ENCODE measurements at regions not wholly inside any gene's neighbourhood (a gene's known extent, or its start where the extent isn't known, plus 50 kb on each side); places are given as distances from the start of the nearest gene placed in this dataset.
"Not testable (repeated sequence)": the region's sequence is repeated elsewhere in the genome, so short reads cannot be mapped to it uniquely, and the experiment has no call there.

DNA sequence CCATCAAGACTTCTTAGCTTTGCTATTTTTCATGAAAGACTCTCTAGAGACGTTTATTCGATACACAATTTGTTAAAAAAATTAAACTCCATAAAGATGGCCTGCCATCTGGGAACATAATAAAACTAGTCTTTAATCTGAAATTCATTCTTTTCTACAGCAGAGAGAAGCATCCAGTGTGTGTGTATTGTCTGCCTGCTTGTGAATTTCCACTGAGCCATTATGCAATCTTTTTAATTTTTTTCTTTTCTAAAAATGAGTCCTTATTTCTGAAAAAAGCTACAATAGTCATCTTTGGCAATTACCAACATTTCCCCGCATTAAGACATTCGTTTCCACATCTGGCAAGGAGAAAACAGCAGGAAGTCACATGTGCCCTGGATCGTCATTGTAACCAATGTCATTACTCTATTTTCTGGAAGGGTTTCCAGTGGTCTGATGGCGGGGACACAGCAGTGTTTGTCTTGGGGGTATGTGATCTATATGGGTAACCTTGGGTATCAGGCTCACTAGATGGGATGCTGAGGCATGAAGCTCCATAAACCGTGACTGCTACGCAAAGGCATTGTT is 263.1 kb downstream of the MSX2 start:
- DNase-seq (ENCODE audit: low spot score): no peak

DNA sequence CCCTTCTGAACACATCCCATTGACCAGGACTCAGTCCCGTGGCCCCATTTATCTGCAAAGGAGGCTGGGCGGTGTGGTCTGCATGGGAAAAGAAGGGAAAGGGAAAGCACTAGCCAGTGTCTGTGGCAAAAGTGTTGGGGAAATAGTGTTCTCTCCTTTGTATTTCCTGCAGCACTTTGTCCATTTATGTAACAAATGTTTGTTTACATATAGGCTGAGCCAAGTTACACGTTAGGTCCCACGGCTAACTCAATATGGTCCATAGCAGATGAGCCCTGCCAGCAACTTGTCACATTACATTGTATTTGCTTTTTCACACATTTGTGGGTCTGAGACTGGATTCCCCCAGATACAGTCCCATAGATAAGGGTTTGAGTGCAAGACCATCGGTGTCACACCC is 260.5 kb downstream of the MSX2 start:
- no peak for DNase-seq (ENCODE audit: low spot score)

DNA sequence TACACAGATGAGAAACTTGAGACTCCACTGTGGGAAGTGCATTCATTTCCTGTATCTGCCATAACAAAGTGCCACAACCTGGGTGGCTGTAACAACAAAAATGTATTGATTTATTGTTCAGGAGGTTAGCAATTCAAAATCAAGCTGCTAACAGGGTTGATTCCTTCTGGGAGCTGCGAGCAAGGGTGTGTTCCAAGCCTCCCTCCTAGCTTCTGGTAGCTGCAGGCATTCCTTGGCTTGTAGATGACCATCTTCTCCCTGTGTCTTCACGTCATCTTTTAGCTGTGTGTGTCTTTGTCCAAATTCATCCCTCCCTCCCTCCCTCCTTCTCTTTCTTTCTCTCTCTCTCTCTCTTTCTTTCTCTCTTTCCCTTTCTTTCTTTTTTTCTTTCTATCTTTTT is 258.1 kb downstream of the MSX2 start:
- DNase-seq (ENCODE audit: low spot score): no peak

DNA sequence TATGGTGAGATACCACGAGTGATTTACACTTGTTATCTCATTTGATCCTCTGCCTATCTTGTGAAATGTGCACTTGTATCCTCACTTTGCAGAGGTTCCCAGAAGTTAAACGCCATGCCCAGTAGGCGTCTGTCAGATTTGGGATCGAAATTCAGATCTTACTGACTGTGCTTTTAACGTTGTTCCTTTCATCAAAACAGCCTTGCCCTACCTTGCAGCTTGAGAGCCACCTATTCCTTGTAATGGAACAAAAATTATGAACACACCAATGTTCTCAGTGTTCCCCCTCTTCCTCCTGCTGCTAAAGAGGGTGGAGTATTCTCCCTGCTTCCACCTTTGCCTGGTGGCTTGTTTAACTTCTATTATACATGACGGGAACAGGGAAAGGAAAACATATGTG is 257.0 kb downstream of the MSX2 start:
- DNase-seq (ENCODE audit: low spot score): no peak

DNA sequence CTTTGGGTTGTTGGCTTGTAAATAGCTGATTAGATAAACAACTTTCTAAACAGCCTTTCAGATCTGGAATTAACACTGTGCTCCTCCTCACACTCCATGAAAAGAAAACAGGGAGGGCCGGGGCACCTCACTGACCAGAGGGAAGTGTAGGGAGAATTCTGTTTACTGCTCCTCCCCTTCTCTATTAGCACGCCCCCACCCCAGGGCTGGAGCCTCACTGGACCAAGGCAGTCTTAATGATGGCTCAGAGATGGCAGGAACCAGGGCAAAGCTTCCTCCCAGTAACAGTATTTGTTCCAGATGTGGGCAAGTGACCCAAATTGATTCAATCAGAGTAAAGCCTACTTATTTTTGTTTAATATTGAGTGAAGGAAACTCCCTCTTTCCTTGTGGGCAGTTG is 256.6 kb downstream of the MSX2 start:
- DNase-seq (ENCODE audit: low spot score): no peak

DNA sequence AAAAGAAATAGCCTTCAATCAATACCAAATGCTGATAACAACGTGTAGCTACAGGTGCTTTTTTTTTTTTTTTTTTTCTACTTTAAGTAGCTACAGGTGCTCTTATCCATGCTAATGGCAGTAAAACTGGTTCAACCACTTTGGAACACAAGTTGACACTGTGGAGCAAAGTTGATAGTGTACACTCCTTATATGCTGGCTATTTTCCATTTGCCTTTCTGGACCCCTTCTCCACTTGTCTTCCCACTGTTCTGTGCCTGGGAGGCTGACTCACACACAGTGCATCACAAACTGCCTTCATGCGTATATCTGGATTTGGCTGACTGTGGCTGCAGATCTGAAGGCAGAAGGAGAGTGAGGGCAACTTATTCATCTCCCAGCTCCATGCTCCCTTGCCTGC is 247.9 kb downstream of the MSX2 start:
- DNase-seq (ENCODE audit: low spot score): no peak

DNA sequence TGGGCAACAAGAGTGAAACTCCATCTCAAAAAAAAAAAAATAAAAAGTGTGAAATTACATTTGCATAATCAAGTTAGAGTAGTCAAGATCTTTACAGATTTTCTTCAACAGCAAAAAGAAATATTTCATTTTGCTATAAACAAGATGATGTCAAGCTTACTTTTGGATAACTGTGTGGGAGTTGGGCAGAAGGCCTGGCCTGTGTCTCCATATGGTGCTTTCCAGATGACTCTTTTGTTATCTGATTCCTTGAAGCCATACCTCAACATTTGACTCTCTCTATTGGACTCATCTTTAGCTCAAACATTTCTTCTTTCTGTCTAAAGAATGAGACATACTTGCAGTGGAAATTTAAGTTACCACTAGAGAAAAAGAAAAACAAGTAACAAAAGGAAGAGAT is 246.8 kb downstream of the MSX2 start:
- no peak for DNase-seq (ENCODE audit: low spot score)

DNA sequence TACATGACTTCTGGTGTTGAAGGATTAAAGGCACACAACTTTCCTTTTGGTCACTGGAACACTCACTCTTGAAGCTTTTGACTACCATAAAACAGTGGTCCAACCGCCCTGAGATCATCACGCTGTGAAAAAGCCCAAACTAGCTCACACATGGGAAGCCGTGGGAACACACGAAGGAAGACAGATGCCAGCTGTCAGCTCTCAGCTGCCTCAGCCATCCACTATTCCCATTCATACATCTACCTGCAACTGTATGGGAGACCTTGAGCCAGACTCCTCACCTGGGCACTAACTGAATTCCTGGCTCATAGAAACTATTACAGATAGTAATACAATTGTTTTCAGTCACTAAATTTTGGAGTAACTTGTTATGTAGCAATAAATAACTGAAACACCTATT is 246.1 kb downstream of the MSX2 start:
- DNase-seq (ENCODE audit: low spot score): no peak

DNA sequence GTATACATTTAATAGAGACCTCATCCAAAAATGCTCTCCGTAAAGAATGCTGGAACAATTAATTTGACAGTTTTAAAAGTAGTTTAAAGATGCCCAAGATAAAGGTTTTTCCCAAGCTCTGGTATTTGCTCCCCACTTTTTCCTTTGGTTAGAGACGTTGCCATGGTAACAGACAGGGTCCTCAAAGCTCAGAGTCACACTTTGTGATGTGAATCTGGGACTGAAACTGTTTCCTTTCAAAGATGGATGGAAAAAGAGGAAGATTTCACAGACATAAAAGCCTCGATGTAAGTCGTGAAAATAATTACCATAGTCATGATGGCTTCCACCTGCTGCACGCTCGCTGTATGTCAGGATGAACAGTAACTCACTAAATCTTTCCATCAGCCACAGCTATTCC is 229.5 kb downstream of the MSX2 start:
- no peak for DNase-seq (ENCODE audit: low spot score)

DNA sequence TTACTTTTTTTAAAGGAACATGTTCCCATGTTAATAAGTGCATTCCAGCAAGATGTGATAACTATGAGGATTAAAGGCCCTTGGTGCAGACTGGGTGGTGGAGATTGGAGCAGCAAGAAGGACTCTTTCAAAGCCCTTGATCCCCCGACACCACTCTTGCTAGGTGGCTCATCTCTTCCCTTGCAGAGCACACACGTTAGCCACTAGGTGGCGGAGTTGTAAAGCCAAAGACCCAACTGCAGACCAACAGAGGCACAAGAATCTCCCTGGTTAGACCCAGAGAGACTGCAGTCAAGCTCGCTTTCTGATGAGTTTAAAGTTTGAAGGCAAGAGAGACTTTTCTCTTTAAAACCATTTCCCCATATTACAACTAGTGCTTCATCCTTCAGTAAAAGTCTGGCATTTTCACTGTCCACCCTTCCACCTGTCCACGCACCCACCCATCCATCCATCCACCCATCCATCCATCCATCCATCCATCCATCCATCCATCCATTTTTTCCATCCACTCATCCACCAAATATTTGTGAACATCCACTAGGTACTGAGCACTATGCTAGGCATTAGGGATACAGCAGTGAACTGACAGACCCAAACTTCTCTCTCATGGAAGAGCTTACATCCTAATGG is 226.9 kb downstream of the MSX2 start:
- DNase-seq (ENCODE audit: low spot score): peak; percentile 73

DNA sequence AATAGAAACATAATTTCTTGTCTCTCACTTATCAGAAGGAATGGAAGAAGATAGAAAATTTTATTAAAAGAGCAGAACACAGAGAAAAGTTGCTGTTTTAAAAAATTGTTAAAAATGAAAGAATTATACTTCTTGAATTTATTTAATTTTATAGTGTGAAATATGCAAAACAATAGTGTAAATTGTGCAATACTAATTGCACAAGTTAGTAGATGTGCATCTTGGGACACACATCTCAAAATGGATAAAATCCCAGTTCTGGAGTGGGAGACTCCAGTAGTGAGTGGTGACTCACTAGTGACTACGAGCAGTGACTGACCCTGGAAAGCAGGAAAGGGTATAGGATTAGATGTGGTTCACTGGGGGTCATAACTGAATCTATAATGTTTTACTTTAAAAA is 223.2 kb downstream of the MSX2 start:
- no peak for DNase-seq (ENCODE audit: low spot score)

DNA sequence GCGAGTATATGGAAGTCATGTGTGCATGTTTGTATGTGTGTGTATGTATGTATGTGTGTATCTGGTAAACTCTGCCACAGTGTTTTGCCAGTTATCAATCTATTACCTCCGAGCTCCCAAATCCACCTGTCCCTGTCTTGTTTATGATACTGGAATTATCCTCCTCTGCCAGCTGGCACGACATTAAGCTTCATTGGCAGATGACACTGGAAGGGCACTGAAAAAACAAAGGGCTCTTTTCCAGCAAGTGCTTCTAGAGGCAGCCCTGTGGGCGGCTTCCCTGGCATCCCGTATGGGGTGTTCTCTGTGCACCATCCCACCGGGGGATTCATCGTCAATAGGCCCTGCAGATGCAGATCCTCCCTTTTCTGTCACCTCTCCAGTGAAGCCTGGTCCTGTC is 221.5 kb downstream of the MSX2 start:
- no peak for DNase-seq (ENCODE audit: low spot score)

DNA sequence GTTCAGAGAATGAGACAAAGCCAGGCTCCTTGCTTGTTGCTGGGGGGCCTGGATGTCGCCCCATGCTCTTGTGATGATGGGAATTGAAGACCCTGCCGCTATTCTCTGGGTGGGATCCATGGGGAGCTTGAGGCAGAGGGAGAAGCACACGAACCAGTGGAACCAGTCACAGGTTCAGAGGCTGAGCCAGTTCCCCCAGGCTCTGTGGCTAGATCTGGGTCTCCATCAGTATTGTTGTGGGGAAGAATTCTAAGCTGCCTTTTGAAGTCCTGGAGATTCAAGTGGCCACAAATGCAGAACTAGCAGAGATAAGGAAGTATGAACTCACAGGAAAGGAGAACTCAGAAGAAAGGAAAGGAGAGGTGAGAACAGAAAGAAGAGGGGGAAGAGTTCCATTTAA is 219.4 kb downstream of the MSX2 start:
- DNase-seq (ENCODE audit: low spot score): no peak

DNA sequence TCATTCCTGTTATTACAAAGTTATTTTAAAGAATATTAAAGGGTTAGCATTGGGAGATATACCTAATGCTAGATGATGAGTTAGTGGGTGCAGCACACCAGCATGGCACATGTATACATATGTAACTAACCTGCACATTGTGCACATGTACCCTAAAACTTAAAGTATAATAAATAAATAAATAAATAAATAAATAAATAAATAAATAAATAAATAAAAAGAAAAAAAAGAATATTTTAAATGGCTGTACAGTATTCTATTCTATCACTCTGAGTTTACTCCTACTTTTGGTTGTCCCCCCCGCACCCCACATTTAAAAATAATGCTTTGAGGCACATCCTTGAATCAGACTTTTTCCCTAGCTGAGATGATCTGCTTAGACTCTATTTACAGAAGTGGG is 218.6 kb downstream of the MSX2 start:
- DNase-seq (ENCODE audit: low spot score): not testable (repeated sequence)

DNA sequence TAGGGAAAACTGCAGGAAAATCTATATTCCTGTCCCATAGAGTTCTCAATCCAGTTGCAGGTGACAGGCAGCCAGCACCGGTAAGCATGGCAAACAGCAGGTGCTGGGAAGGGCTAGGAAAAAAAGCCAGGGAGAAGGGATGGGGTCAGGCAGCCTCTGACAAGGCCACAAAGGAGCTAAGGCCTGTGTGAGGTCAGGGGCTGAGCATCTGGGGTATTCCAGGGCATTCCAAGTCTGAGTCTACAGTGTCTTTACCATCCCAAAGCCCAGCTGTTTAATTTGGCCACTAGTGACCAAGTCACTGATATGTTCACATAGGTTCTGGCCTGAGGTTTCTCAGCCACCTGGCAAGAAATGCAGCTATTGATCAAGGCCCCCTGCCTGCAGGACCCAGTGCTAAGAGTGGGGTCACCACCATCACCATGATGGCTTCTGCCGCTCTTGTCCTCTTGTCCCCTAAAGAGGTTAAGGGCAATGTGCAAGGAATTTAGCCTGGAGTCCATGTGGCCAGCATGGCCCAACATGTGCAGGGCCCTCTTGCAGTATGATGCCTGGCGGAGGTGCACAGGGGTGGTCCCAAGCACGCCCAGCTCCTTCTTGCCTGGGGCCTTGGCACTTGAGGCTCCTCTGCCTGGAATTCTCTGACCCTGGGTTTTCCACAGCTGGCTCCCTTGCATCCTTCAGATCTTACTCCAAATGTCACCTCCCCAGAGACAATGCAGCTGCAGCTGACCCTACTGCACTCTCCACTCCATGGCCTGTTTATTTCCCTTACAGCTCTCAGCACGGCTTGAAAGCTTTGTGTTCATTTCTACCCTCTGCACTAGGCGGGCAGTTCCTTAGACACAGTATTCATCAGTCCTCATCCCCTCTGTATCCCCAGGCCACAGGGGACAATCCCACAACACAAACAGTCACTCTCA is 213.1 kb downstream of the MSX2 start:
- no peak for DNase-seq (ENCODE audit: low spot score)

DNA sequence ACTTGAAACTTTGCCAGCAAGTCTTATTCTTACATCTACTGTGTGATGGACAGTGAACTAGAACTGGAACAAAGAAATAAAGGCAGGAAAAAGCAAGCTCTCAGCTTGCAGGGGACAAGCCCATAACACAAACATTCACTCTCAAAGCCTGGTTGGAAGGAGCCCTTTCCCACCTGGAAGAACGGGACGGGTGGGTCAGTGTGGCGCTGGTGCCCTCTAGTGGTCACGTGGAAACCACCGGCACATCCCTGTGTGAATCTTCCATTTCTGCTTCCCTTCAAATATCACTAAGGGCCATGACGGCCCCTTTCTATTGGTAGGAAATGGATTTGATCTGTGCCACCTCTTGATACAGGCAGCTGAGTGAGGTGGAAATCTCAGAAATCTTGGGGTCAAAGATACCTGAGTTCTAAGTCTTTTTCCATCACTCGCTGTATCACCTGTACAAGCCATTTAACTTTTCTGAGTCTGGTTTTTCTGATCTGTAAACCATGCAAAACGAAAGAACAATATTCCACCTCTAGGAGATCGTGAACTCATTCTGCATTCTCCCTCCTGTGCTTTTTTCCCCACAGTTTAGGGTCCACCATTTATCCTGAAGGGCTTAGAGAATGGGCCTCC is 211.6 kb downstream of the MSX2 start:
- peak; percentile 57 for DNase-seq (ENCODE audit: low spot score)

DNA sequence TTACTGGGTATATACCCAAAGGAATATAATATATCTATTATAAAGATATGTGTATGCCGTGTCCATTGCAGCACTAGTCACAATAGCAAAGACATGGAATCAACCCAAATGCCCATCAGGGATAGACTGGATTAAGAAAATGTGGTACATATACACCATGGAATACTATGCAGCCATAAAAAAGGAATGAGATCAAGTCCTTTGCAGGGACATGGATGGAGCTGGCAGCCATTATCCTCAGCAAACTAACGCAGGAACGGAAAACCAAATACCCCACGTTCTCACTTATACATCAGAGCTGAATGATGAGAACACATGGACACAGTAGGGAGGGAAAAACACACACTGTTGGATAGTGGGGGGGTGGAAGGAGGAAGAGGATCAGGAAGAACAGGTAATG is 206.7 kb downstream of the MSX2 start:
- DNase-seq (ENCODE audit: low spot score): not testable (repeated sequence)

DNA sequence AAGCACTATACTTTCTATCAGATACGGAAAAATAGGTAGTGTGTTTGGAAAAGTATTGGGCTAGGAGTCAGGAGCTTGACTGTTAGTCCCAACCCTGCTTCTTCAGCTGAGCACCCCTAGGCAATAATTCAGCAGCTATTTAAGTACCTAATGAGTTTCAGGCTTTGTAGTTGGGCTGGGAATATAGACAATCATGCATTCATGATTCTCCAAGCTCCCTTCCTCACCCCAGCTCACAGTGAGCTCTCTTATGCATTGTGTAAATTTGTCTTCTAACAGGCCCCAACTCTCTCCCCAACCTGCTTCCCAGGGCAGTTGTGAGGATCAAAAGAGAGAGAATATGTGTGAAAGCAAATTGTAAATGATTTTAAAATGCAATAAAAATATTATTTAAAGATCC is 201.2 kb downstream of the MSX2 start:
- no peak for DNase-seq (ENCODE audit: low spot score)

DNA sequence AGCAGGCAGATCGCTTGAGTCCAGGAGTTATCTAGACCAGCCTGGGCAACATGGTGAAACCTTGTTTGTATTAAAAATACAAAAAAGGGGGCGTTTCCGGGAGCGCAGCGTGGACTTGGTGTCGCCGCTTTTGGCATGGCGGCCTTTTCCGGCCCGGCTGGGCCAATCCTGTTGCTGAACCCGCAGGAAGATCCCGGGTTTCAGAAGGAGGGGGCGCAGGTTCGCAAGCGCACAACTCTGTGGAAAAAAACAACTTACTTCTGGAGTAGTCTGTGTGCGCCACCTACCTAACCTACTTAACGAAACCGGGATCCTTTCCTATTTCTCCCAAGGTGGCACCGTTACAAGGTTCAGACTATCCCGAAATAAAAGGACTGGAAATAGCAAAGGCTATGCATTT is 198.6 kb downstream of the MSX2 start:
- no peak for DNase-seq (ENCODE audit: low spot score)

DNA sequence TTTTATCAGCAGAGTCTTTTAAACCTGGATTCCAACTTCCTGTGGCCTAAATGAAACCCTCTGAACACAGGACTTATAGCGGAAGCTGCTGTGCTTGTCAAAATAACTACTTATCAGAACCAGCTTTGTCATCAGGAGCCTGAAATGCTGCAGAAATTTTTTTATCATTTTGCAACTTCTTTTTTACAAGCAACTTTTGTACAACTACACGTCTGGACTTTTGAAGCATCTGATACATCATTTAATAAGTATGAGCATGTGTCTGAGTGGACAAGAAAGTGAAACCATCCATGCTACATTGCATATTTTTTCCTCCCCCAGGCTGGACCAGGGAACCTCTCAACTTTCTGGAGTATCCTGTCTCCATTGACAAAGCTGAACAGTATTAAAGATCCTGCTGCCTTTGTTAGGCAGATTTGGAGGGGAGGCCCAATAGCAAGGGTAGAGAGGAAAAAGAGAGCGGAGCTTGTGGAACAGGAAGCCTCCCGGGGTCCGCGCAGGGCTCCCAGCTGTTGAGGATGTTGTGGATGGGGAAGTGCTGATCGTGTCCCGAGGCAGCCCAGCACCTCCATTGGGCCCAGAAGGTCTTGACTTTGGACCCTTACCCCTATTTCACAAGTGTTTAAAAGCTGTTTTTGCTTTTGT is 196.6 kb downstream of the MSX2 start:
- DNase-seq (ENCODE audit: low spot score): no peak

DNA sequence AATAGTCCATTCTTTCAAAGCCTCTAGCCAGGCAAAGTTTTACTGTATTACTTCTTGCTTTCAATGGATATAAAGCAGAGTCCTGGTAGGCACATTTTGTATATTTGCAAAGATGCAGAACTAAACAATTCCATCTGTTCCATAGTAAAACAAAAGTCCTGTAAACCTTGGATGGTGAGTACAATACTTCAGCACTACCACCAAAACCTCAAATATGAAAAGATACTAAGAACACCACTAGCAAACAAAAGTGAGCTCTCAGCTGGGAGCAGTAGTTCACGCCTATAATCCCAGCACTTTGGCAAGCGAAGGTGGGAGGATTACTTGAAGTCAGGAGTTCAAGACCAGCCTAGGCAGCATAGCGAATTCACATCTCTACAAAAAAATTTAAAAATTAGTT is 195.0 kb downstream of the MSX2 start:
- DNase-seq (ENCODE audit: low spot score): no peak

DNA sequence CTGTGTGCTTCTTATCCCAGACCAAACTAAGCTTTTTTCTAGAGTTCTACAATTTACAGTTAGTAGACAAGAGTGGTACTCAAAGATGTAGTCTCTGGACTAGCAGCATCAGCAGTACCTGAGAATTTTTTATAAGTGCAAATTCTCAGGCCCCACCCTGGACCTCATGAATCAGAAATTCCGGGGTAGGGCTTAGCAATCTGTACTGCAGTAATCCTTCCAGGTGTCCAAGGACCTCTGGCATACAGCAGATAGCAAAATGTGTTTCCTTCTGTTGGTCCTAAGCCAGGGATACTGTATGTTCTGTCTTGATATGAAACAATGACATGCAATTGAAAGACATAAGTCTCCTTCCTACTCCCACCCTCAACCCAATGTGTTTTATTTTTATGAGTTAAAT is 194.3 kb downstream of the MSX2 start:
- no peak for DNase-seq (ENCODE audit: low spot score)
